IMR-90 (cell line): ENCODE measurements at regions not wholly inside any gene's neighbourhood (a gene's known extent, or its start where the extent isn't known, plus 50 kb on each side); places are given as distances from the start of the nearest gene placed in this dataset.

Experiments used
- BHLHE40 ChIP-seq: fragments of 150-350 bp; IDR thresholded peaks from 2 replicates; pipeline ENCODE4 v1.6.1; 2016; ENCODE audit warnings: mild to moderate bottlenecking, low read depth, low read length
- CEBPB ChIP-seq: IDR thresholded peaks from 2 replicates; pipeline ENCODE4 v1.6.1; 2012; ENCODE audit warnings: low read depth, low read length, improper control_type of control experiment
- CHD1 ChIP-seq: IDR thresholded peaks from 2 replicates; pipeline ENCODE4 v1.6.1; 2012; ENCODE audit warnings: low read depth, low read length, improper control_type of control experiment
- FOS ChIP-seq: fragments of 150-350 bp; IDR thresholded peaks from 2 replicates; pipeline ENCODE4 v1.6.1; 2016; ENCODE audit warnings: low read depth, low read length
- MAFK ChIP-seq: IDR thresholded peaks from 2 replicates; pipeline ENCODE4 v1.6.1; 2012; ENCODE audit warnings: low read depth, low read length, improper control_type of control experiment
- MXI1 ChIP-seq: IDR thresholded peaks from 2 replicates; pipeline ENCODE4 v1.6.1; 2012; ENCODE audit warnings: low read depth, mild to moderate bottlenecking, low read length, moderate library complexity, borderline replicate concordance
- NFE2L2 ChIP-seq: fragments of 150-350 bp; IDR thresholded peaks from 2 replicates; pipeline ENCODE4 v1.6.1; 2016; ENCODE audit warnings: low read depth, mild to moderate bottlenecking, low read length
- POLR2A ChIP-seq: IDR thresholded peaks from 2 replicates; pipeline ENCODE4 v1.6.1; 2012; ENCODE audit warnings: mild to moderate bottlenecking, low read depth, low read length
- RAD21 ChIP-seq: IDR thresholded peaks from 2 replicates; pipeline ENCODE4 v1.6.1; 2012; ENCODE audit warnings: low read length, improper control_type of control experiment
- RFX5 ChIP-seq: IDR thresholded peaks from 2 replicates; pipeline ENCODE4 v1.8.0; 2012; ENCODE audit warnings: low read depth, mild to moderate bottlenecking, low read length, moderate library complexity
- USF2 ChIP-seq: fragments of 150-350 bp; IDR thresholded peaks from 2 replicates; pipeline ENCODE4 v1.6.1; 2017; ENCODE audit warnings: mild to moderate bottlenecking, antibody characterized with exemption, low read length, low read depth
- TF ChIP-seq, protein P1 (sequence below): conservative IDR thresholded peaks from 2 replicates; pipeline ENCODE4 v1.5.1; 2012; ENCODE audit warnings: mild to moderate bottlenecking, low read depth, low read length, improper control_type of control experiment
- TF ChIP-seq, protein P2 (sequence below): fragments of 150-350 bp; IDR thresholded peaks from 2 replicates; pipeline ENCODE4 v1.6.1; 2016; ENCODE audit warnings: low read depth, mild to moderate bottlenecking, low read length, moderate library complexity, borderline replicate concordance

GRCh38 chr19:13699786-13700185 lies 64.5 kb upstream of the MRI1 start:
- TF ChIP-seq, protein P1, sequence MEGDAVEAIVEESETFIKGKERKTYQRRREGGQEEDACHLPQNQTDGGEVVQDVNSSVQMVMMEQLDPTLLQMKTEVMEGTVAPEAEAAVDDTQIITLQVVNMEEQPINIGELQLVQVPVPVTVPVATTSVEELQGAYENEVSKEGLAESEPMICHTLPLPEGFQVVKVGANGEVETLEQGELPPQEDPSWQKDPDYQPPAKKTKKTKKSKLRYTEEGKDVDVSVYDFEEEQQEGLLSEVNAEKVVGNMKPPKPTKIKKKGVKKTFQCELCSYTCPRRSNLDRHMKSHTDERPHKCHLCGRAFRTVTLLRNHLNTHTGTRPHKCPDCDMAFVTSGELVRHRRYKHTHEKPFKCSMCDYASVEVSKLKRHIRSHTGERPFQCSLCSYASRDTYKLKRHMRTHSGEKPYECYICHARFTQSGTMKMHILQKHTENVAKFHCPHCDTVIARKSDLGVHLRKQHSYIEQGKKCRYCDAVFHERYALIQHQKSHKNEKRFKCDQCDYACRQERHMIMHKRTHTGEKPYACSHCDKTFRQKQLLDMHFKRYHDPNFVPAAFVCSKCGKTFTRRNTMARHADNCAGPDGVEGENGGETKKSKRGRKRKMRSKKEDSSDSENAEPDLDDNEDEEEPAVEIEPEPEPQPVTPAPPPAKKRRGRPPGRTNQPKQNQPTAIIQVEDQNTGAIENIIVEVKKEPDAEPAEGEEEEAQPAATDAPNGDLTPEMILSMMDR, result no peak
- TF ChIP-seq NFE2L2, result no peak
- no peak for TF ChIP-seq RFX5
- no peak for TF ChIP-seq MAFK
- TF ChIP-seq CHD1, result no peak
- TF ChIP-seq BHLHE40, result no peak
- TF ChIP-seq POLR2A, result no peak
- no peak for TF ChIP-seq CEBPB
- no peak for TF ChIP-seq MXI1
- TF ChIP-seq FOS, result no peak
- TF ChIP-seq USF2, result no peak
- TF ChIP-seq, protein P2, sequence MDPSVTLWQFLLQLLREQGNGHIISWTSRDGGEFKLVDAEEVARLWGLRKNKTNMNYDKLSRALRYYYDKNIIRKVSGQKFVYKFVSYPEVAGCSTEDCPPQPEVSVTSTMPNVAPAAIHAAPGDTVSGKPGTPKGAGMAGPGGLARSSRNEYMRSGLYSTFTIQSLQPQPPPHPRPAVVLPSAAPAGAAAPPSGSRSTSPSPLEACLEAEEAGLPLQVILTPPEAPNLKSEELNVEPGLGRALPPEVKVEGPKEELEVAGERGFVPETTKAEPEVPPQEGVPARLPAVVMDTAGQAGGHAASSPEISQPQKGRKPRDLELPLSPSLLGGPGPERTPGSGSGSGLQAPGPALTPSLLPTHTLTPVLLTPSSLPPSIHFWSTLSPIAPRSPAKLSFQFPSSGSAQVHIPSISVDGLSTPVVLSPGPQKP, result no peak
- no peak for TF ChIP-seq RAD21
